Sigmoid colon (tissue), 4 donors: ENCODE measurements at regions not wholly inside any gene's neighbourhood (a gene's known extent, or its start where the extent isn't known, plus 50 kb on each side); places are given as distances from the start of the nearest gene placed in this dataset.

Experiments
- CTCF ChIP-seq, 4 experiments: fragments of 450-650 bp in 3 of 4; fragments of 200-600 bp in 1 of 4; IDR thresholded peaks; one replicate each; pipeline ENCODE4 v1.5.1; 2016 to 2019; ENCODE audit warnings: antibody characterized with exemption in 4 of 4, mild to moderate bottlenecking in 3 of 4, moderate library complexity in 2 of 4
- EP300 ChIP-seq, 4 donors: sonication (generic); formaldehyde crosslinking; IDR thresholded peaks; one replicate each; pipeline ENCODE4 v1.6.1; 2017; ENCODE audit warnings: antibody characterized with exemption in 4 of 4

- no peak for TF ChIP-seq EP300 (IDR thresholded peaks at IDR 0.05)
- TF ChIP-seq CTCF (IDR thresholded peaks at IDR 0.05), result no peak
Observed at GRCh38 chr18:54672846-54673475, 81.9 kb downstream of the DYNAP start.
